GM18505 (cell line): ENCODE measurements at regions not wholly inside any gene's neighbourhood (a gene's known extent, or its start where the extent isn't known, plus 50 kb on each side); places are given as distances from the start of the nearest gene placed in this dataset.
"Not testable (repeated sequence)": the region's sequence is repeated elsewhere in the genome, so short reads cannot be mapped to it uniquely, and the experiment has no call there.

ENCODE experiments used
- ATAC-seq: cut with Tn5 transposase; IDR thresholded peaks from one replicate; pipeline ENCODE4 v1.9.1; 2021; ENCODE audit not compliant: unreplicated experiment
- POLR2A ChIP-seq: IDR thresholded peaks from 4 replicates; pipeline ENCODE4 v1.6.1; 2011; ENCODE audit warnings: borderline replicate concordance; ENCODE audit not compliant: insufficient read depth, insufficient read length; ENCODE audit errors: extremely low read depth

DNA sequence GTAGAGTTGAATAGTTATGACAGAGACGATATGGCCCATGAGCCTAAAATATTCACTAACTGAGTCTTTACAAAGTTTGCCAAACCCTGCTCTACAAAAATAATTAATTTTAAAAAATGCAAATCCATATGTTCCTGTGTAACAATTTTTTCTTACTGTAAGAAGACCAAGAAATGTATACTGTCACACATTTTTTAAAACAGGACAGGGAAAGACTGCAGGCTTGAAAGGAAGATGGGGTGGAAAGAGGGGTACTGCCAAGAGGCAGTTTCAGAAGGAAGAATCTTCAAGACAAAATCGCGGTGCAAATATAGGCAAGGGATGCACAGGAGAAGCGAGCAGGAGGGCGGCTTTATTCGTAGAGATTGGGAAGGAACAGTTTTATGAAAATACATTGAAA is 115.7 kb upstream of the KLHL1 start:
- no peak for TF ChIP-seq POLR2A
- ATAC-seq, result no peak

DNA sequence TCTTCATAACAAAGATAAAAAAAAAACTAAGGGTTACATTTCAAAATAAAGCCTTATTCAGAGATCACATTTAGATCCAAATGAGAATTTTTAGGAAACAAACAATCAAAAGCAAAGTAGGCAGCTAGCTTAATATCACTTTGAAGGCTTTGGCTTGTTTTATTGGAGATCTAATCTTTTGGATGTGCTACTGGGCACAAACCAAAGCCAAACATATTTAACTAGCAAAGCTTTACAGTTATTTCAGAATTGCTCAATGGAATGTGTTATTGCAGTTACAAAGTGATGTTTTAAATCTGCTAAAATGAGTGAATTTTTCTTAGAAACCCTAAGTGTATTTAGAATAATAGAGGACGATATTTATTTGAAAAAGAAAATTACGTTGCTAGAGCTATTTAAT is 114.7 kb upstream of the KLHL1 start:
- ATAC-seq, result no peak
- no peak for TF ChIP-seq POLR2A

DNA sequence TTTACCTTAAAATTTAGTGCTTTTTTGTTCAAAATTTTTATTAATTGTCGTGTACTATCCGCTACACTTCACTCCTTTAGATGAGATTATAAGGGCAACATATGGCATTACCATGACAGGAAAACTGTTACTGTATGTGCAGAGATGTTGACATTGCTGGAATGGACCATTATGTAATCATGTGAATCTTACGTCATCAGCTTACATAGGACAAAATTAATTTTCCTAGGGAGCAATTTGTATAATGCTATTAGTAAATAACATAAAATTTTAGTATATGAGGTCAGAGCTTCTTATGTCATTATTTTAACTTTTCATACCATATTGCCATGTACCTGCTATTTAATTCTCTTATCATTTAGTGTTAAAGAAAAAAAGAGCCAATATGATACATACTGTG is 110.4 kb upstream of the KLHL1 start:
- no peak for ATAC-seq
- no peak for TF ChIP-seq POLR2A

DNA sequence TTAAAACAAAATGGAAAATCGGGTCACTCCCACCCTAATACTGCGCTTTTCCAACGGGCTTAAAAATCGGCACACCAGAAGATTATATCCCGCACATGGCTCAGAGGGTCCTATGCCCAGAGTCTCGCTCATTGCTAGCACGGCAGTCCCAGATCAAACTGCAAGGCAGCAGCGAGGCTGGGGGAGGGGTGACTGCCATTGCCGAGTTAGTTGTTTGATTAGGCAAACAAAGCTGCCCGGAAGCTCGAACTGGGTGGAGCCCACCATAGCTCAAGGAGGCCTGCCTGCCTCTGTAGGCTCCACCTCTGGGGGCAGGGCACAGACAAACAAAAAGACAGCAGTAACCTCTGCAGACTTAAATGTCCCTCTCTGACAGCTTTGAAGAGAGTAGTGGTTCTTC is 100.7 kb upstream of the KLHL1 start:
- not testable (repeated sequence) for ATAC-seq

DNA sequence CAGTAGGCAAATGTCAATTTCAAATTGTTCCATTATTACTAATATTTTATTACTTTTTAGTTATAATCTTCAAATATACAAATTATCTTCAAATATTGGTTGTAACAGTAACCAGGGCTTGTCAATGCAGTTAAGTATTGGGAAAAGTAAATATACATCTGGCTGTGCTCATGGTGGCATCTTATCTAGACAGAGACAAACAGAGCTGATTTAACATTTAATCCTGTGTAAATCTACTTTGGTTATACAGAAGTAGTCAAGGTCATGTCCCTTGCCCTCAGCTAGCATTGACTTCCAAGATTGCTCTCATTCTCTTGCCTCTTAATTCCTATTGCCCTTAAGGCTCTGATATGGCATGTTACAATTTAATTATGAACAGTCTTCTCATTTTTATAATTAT is 98.4 kb upstream of the KLHL1 start:
- ATAC-seq, result no peak
- no peak for TF ChIP-seq POLR2A

DNA sequence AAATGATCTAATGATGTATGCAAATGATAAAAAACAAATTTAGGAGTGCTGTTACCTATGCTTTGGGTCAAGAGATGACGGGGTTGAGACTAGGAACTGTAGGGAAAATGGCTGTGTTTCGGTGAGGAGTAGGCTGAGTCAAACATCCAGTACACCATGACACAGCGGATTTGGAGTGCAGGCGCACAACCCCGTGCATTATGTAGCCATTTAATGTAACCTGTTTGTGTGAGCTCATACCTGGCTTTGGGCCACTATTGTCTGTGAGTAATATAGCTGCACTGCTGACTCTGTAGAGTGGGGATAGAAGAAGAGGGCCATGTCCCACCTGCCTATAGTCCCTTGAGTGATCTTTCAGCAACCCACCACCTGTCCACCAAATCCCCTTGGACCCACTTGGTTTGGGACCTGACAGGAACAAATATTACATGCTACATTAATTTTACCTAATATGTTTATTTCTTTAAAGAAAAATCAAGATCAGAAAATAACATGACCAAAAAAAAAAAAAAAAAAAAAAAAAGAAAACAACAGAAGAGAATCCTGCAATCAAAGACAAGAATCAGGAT is 95.5 kb upstream of the KLHL1 start:
- no peak for ATAC-seq
- TF ChIP-seq POLR2A, result no peak

DNA sequence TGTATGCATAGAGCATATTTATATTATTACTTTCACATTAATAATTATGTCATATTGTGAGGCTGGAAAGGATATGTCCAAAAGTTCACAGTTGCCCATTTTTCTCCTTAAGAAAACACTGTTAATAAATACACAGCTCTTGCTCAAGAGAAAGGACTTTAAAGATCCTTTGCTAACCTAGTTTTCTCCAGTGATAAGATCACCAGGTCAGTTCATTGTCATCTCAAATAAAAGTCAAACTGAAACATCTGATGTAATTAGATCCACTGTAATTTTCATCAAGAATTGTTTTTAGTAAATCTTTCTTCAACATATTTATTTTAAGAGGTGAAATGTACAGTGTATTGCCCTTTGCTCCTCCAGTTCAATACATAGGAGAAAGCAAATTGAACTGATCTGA is 82.8 kb upstream of the KLHL1 start:
- no peak for TF ChIP-seq POLR2A
- no peak for ATAC-seq

DNA sequence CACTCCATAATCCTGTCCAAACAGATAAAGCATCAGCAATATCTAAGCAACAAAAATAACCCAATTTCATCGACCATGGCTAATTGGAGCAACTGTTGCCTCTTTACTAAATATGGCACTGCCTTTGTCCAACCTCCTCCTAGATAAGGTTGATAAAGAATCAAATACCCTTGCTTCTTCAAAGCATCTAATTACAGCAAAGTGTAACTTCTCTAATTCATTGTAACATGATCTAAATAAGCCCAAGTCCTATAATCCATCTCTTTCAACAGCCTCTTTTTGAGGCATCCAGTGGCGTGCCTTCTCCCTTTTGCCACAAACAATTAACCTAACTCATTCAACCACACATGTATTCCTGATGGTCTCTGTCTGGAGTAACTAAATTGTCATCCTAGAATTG is 81.7 kb upstream of the KLHL1 start:
- no peak for TF ChIP-seq POLR2A
- no peak for ATAC-seq

DNA sequence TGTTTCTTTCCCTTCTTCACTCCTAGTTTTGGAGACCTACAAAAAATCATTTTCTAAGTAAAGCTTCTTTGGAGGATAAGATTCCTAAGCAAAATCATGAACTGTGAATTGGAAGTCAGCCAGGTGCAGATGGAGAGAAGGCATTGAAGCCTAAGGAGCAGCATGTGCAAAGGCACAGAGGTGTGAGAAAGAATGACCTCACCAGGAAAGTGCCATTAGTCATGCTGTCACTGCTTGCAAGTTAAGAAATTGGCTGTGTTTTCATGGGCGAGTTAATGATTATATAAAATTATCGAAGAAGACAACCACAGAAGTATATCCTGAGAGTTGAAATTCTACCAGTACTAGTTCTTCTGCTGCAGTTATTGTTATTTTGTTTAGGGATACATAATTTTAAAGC is 80.3 kb upstream of the KLHL1 start:
- no peak for ATAC-seq
- TF ChIP-seq POLR2A, result no peak

DNA sequence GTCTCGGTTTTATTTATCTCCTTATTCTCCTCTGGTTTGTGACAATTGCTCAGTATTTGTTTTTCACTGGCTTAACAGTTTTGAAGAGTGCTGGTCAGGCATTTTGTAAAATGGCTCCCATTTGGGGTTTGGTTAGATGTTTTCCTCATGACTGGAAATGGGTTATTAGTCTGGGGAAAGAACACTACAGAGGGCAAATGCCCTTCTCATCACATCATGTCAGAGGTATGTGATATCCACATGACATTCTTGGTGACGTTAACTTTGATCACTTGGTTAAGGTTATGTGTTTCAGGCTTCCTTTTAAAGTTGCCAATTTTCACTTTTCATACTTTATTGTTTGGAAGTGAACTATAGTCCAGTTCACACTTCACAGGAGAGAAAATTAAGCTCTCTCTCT is 74.8 kb upstream of the KLHL1 start:
- no peak for ATAC-seq
- no peak for TF ChIP-seq POLR2A
